AG04449 (cell line): ENCODE measurements at regions not wholly inside any gene's neighbourhood (a gene's known extent, or its start where the extent isn't known, plus 50 kb on each side); places are given as distances from the start of the nearest gene placed in this dataset.

ENCODE experiments used
- CTCF ChIA-PET: fragments of 350-600 bp; formaldehyde crosslinking; extraction: SDS; loops from one replicate; lab custom pipeline; 2021; ENCODE audit warnings: antibody characterized with exemption; lab: Yijun Ruan, JAX
- POLR2A ChIA-PET: fragments of 400-600, 350-600 bp; formaldehyde crosslinking; extraction: SDS; loops from one replicate; lab custom pipeline; 2020; ENCODE audit warnings: antibody characterized with exemption, inconsistent platforms; lab: Yijun Ruan, JAX
- DNase-seq: peaks from one replicate; pipeline ENCODE4 v3.0.0-alpha.2; 2010; ENCODE audit warnings: low read depth, low spot score
- H3K4me3 ChIP-seq: 2 replicates; pipeline ENCODE4 v1.5.1; 2011; ENCODE audit warnings: low read depth, mild to moderate bottlenecking, control low read depth, low read length
- TF ChIP-seq, protein P1 (sequence below): IDR thresholded peaks from one replicate; pipeline ENCODE4 v1.5.1; 2011; ENCODE audit warnings: mild to moderate bottlenecking, moderate library complexity, low read length, control low read depth, inconsistent platforms; ENCODE audit not compliant: insufficient read depth; ENCODE audit errors: missing control alignments

DNA sequence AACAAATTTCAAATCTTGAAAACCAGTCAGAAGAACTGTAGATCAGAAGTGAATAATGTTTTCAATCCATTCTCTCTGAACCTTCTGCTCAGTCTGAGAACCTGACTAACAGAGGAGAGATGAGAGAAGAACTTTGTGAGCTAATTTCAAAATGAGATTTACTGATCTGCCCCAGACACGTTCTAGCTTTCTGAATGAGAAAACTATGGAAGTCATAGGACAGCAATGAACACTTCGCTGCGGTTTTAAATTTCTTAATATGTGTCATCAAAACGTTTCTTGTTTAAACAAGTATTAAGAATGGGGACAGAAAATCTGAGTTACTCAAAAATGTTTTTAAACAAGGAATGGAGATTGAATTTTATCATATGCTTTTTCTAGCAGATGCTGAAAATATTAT is 66.6 kb upstream of the FAR2 start:
- H3K4me3 ChIP-seq: no peak overlapping the region
- no peak for DNase-seq
- POLR2A ChIA-PET: no interaction called here
- CTCF ChIA-PET: interaction anchor here (0.9 to 1.9 kb wide), 3 partner anchors 10 to 235 kb away, joined by 3 to 5 read pairs (median 5); no protein-coding TSS in a partner anchor
- TF ChIP-seq, protein P1, sequence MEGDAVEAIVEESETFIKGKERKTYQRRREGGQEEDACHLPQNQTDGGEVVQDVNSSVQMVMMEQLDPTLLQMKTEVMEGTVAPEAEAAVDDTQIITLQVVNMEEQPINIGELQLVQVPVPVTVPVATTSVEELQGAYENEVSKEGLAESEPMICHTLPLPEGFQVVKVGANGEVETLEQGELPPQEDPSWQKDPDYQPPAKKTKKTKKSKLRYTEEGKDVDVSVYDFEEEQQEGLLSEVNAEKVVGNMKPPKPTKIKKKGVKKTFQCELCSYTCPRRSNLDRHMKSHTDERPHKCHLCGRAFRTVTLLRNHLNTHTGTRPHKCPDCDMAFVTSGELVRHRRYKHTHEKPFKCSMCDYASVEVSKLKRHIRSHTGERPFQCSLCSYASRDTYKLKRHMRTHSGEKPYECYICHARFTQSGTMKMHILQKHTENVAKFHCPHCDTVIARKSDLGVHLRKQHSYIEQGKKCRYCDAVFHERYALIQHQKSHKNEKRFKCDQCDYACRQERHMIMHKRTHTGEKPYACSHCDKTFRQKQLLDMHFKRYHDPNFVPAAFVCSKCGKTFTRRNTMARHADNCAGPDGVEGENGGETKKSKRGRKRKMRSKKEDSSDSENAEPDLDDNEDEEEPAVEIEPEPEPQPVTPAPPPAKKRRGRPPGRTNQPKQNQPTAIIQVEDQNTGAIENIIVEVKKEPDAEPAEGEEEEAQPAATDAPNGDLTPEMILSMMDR: no peak

DNA sequence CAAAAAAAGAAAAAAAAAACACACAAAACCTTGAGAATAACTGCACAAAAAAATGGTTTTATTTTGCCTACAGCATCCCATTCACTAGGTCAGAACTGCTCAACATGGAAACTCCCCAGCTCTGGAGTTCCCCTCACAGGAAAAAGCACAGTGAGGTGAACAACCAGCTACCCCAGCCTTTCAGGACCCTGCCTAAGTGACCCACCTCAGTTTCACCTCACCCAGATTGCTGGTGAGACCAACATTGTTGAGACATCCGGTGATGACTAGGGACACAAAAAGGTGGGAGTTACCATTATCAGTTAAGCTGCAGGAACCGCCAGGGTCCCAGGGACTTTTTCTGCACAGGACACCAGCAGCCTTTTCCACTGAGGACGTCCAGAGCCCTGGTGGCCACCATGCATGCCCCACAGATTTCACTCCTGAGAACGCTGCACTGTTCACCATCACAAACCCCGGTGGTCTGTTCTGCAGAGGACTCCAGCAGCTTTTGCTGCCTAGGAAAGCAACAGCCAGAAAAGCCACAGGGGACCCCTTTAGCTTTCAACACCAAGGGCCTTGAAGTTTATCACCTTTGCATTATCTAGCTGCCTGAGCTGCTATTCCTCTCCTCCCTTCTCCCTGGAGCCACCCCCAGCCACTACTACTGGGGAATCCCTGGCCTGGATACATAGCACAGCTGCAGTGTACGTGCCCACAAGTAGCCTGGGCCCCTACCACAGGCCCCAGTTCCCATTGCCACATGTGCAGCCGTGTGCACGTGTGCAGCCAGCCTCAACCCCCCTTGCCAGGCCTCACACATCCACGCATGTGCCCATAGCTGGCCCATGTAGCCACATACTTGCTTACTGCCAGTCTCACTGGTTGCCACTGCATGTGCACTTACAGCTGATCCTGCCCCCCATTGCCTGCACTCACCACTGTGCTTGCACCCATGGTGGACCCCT is 62.5 kb upstream of the FAR2 start:
- no peak overlapping the region for H3K4me3 ChIP-seq
- CTCF ChIA-PET: interaction anchor here (1.2 to 3.8 kb wide), 4 partner anchors 11 to 221 kb away, joined by 3 to 27 read pairs (median 6); no protein-coding TSS in a partner anchor
- TF ChIP-seq, protein P1: no peak
- POLR2A ChIA-PET: no interaction called here
- no peak for DNase-seq

DNA sequence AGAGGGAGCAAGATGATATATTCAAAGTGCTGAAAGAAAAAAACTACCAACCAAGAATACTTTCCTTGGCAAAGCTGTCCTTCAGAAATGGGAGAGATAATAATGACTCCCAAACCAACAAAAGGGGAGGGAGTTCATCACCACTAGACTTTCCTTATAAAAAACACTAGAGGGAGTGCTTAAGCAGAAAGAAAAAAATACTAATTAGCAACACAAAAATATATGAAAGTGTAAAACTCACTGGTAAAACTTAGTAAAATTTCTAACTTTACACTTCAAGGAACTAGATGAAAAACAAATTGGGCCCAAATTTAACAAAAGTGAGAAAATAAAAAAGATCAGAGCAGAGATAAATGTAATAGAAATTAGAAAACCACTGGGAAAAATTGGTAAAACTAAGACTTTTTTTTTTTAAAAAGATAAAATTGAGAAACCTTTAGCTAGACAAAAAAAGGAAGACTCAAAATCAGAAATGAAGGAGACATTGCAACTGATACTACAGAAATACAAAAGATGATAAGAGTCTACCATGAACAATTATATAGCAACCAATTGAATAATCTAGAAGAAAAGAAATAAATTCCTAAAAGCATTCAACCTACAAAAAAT is 60.4 kb upstream of the FAR2 start:
- no peak for DNase-seq
- TF ChIP-seq, protein P1: no peak
- POLR2A ChIA-PET: no interaction called here
- CTCF ChIA-PET: interaction anchor here (0.6 to 3.8 kb wide), 10 partner anchors 10 to 259 kb away, joined by 3 to 27 read pairs (median 4); no protein-coding TSS in a partner anchor
- H3K4me3 ChIP-seq: no peak overlapping the region
